K562 (cell line): ENCODE measurements at regions not wholly inside any gene's neighbourhood (a gene's known extent, or its start where the extent isn't known, plus 50 kb on each side); places are given as distances from the start of the nearest gene placed in this dataset.

Experiments used
- ATAC-seq: fragments of 200-7000 bp; cut with Tn5 transposase; 3 replicates; pipeline ENCODE4 v1.9.1; 2020; ENCODE audit warnings: moderate library complexity
- BruUV-seq: library from RNA; stranded (reverse); fragments of 400-500 nt; replicated peaks from 2 replicates; lab custom pipeline; 2021; lab: Mats Ljungman, UMichigan
- CTCF ChIA-PET: fragments of 300-600 bp; formaldehyde crosslinking; extraction: SDS; loops from one replicate; lab custom pipeline; 2021; ENCODE audit warnings: low intra/inter-chr PET ratio; lab: Yijun Ruan, JAX
- POLR2A ChIA-PET: fragments of 300-600, 350-650 bp; sonication (Branson Sonifier 250); formaldehyde crosslinking; extraction: SDS; loops from one replicate; lab custom pipeline; 2021; ENCODE audit warnings: antibody characterized with exemption, inconsistent platforms; lab: Yijun Ruan, JAX
- DNase-seq, 4 experiments: peaks; one replicate each; pipeline versions ENCODE4 v3.0.0 to v3.0.0-alpha.2; 2011 to 2018; ENCODE audit warnings: low spot score in 3 of 4, mixed read lengths in 3 of 4; ENCODE audit errors: extremely low read depth in 1 of 4
- FAIRE-seq: peaks from 2 replicates; lab custom pipeline; 2011; peaks lifted over from hg19 to GRCh38; lab: Jason Lieb, UNC
- H2AFZ ChIP-seq: 2 replicates; pipeline ENCODE4 v1.6.0; 2011; ENCODE audit warnings: low read depth, low read length, control low read depth, inconsistent platforms
- H3K27ac ChIP-seq: fragments of 200-600 bp; 3 replicates; pipeline ENCODE4 v1.8.0; 2011; ENCODE audit warnings: low read depth, mild to moderate bottlenecking, control low read depth, inconsistent platforms, low read length, moderate library complexity, mixed read lengths; ENCODE audit errors: extremely low read depth
- H3K27me3 ChIP-seq, 2 experiments: fragments of 300-600 bp in 1 of 2; 2 replicates in 1 of 2; 3 replicates in 1 of 2; pipeline versions ENCODE4 v1.6.0 to v1.8.0; 2011; ENCODE audit warnings: inconsistent platforms in 2 of 2, low read length in 2 of 2, mild to moderate bottlenecking in 1 of 2, mixed read lengths in 1 of 2, moderate library complexity in 1 of 2; ENCODE audit not compliant: control insufficient read depth in 2 of 2, insufficient read depth in 2 of 2
- H3K36me3 ChIP-seq: fragments of 300-600 bp; 3 replicates; pipeline ENCODE4 v1.8.0; 2011; ENCODE audit warnings: mild to moderate bottlenecking, low read length, inconsistent platforms; ENCODE audit not compliant: control insufficient read depth, insufficient read depth
- H3K4me1 ChIP-seq, 2 experiments: fragments of 200-600 bp in 1 of 2; replicated peaks in 1 of 2; 2 replicates in 1 of 2; 3 replicates in 1 of 2; pipeline versions ENCODE4 v1.5.1 to v1.8.0; 2011; ENCODE audit warnings: inconsistent platforms in 2 of 2, low read length in 2 of 2, mild to moderate bottlenecking in 1 of 2, mixed read lengths in 1 of 2, moderate library complexity in 1 of 2; ENCODE audit not compliant: control insufficient read depth in 2 of 2, insufficient read depth in 2 of 2
- H3K4me2 ChIP-seq: 2 replicates; pipeline ENCODE4 v1.6.1; 2011; ENCODE audit warnings: low read length, control low read depth, inconsistent platforms, mixed read lengths; ENCODE audit not compliant: insufficient read depth
- H3K4me3 ChIP-seq: fragments of 200-600 bp; sonication (generic), shearing (Covaris generic); 2 replicates; pipeline ENCODE4 v1.5.1; 2016; ENCODE audit warnings: control low read depth, inconsistent platforms
- H3K79me2 ChIP-seq: fragments of 200-600 bp; 3 replicates; pipeline ENCODE4 v1.8.0; 2011; ENCODE audit warnings: low read length, inconsistent platforms; ENCODE audit not compliant: control insufficient read depth, insufficient read depth
- H3K9ac ChIP-seq, 2 experiments: 2 replicates each; pipeline versions ENCODE4 v1.6.0 to v1.6.1; 2011; ENCODE audit warnings: low read depth in 2 of 2, low read length in 2 of 2, control low read depth in 1 of 2, inconsistent platforms in 1 of 2, mild to moderate bottlenecking in 1 of 2, mixed read lengths in 1 of 2; ENCODE audit not compliant: insufficient read depth in 1 of 2
- H3K9me1 ChIP-seq: one replicate; pipeline ENCODE4 v1.6.0; 2011; ENCODE audit warnings: inconsistent platforms, mild to moderate bottlenecking, low read length, moderate library complexity; ENCODE audit not compliant: control insufficient read depth, insufficient read depth
- H3K9me3 ChIP-seq: replicated peaks from 2 replicates; pipeline ENCODE4 v1.5.1; 2011; ENCODE audit warnings: low read depth, low read length, inconsistent platforms; ENCODE audit not compliant: control insufficient read depth, insufficient read depth
- H4K20me1 ChIP-seq: replicated peaks from 2 replicates; pipeline ENCODE4 v1.6.1; 2011; ENCODE audit warnings: low read length, inconsistent platforms, mixed read lengths; ENCODE audit not compliant: control insufficient read depth, insufficient read depth
- ELF2 ChIP-seq: fragments of 250-450 bp; sonication (Bioruptor Pico); IDR thresholded peaks from 2 replicates; pipeline ENCODE4 v1.5.0; 2021; ENCODE audit warnings: mild to moderate bottlenecking
- ILF3 ChIP-seq: fragments of 450-650 bp; IDR thresholded peaks from 2 replicates; pipeline ENCODE4 v1.6.1; 2018; ENCODE audit warnings: antibody characterized with exemption, mild to moderate bottlenecking, moderate library complexity, borderline replicate concordance
- RAD51 ChIP-seq: fragments of 450-650 bp; IDR thresholded peaks from 2 replicates; pipeline ENCODE4 v1.7.1; 2016; ENCODE audit warnings: low read depth, mild to moderate bottlenecking, borderline replicate concordance
- RBM14 ChIP-seq: fragments of 200-400 bp; formaldehyde crosslinking; IDR thresholded peaks from 2 replicates; pipeline ENCODE4 v1.6.1; 2018; ENCODE audit warnings: low read depth, mild to moderate bottlenecking, low read length, moderate library complexity, borderline replicate concordance; ENCODE audit not compliant: insufficient read depth
- SRSF1 ChIP-seq: fragments of 200-400 bp; formaldehyde crosslinking; IDR thresholded peaks from 2 replicates; pipeline ENCODE4 v1.6.1; 2017; ENCODE audit warnings: mild to moderate bottlenecking, low read depth, low read length, moderate library complexity
- SRSF7 ChIP-seq: fragments of 200-400 bp; formaldehyde crosslinking; optimal IDR thresholded peaks from 2 replicates; pipeline ENCODE3; 2017; ENCODE audit warnings: mild to moderate bottlenecking, low read depth, low read length
- ZNF354B ChIP-seq: fragments of 250-450 bp; sonication (Bioruptor Pico); IDR thresholded peaks from 2 replicates; pipeline ENCODE4 v1.4.0; 2020
- WGBS: fragments of 100-300 bp; shearing (Covaris generic); methylation state at CpG from one replicate; pipeline ENCODE4 v1.1.6; 2016; ENCODE audit warnings: low coverage, mixed read lengths; ENCODE audit not compliant: insufficient coverage; ENCODE audit errors: missing lambda C conversion rate; 5-methylcytosine and 5-hydroxymethylcytosine counted together
- in situ Hi-C: fragments of 300-500 bp; cut with MboI; formaldehyde crosslinking; loops from 4 replicates; pipeline ENCODE4 v1.15.0; 2018; ENCODE audit warnings: inconsistent platforms, mixed read lengths
- intact Hi-C: fragments of 100-400 bp; cut with micrococcal nuclease; formaldehyde crosslinking; loops from 2 replicates; pipeline ENCODE4 v1.14.2; 2022
- TF ChIP-seq, protein P1 (sequence below): fragments of 250-450 bp; sonication (Bioruptor Pico); IDR thresholded peaks from 2 replicates; pipeline ENCODE4 v1.4.0; 2020; ENCODE audit warnings: mild to moderate bottlenecking, moderate library complexity, borderline replicate concordance
- TF ChIP-seq, protein P2 (sequence below): fragments of 250-450 bp; sonication (Bioruptor Pico); IDR thresholded peaks from 2 replicates; pipeline ENCODE4 v1.4.0; 2020

DNA sequence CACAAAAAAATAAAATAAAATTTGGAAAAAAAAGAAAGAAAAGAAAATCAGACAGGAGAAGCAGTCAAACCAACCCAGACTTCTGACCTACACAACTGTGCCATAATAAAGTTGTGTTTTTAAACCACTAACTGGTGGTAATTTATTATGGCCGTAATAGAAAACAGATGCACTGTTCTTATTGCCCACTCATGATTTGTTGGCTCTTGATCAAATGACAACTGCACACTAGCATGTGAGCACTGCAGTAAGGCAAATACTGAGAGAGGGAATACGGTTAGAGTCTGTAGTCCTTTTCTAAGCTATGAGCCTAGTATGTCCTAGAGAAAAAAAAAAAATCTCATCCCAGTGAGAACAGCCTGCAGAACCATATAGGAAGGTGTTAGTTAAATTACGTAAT lies 61.2 kb upstream of the TNR start:
- H3K9me3 ChIP-seq = no peaks in the 10 kb centered on the region
- ChIA-PET POLR2A (no interaction called here), CTCF (no interaction called here)
- in situ Hi-C loops (no loop called here), intact Hi-C loops (no loop called here)
- H3K9ac ChIP-seq = no peak overlapping the region
- H3K9me1 ChIP-seq = no peaks in the 10 kb centered on the region
- no peak overlapping the region for H3K27ac ChIP-seq
- no peak for ATAC-seq
- no peak overlapping the region for H3K4me3 ChIP-seq
- no peak for FAIRE-seq
- no peaks in the 10 kb centered on the region for H4K20me1 ChIP-seq
- DNase-seq = no peak
- TF ChIP-seq ZNF354B (CRISPR knock-in tag) (no peak), SRSF7 (no peak), ELF2 (no peak), RBM14 (no peak), ILF3 (no peak), SRSF1 (no peak), RAD51 (no peak)
- TF ChIP-seq, protein P1, sequence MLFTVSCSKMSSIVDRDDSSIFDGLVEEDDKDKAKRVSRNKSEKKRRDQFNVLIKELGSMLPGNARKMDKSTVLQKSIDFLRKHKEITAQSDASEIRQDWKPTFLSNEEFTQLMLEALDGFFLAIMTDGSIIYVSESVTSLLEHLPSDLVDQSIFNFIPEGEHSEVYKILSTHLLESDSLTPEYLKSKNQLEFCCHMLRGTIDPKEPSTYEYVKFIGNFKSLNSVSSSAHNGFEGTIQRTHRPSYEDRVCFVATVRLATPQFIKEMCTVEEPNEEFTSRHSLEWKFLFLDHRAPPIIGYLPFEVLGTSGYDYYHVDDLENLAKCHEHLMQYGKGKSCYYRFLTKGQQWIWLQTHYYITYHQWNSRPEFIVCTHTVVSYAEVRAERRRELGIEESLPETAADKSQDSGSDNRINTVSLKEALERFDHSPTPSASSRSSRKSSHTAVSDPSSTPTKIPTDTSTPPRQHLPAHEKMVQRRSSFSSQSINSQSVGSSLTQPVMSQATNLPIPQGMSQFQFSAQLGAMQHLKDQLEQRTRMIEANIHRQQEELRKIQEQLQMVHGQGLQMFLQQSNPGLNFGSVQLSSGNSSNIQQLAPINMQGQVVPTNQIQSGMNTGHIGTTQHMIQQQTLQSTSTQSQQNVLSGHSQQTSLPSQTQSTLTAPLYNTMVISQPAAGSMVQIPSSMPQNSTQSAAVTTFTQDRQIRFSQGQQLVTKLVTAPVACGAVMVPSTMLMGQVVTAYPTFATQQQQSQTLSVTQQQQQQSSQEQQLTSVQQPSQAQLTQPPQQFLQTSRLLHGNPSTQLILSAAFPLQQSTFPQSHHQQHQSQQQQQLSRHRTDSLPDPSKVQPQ (CRISPR knock-in tag) = no peak
- TF ChIP-seq, protein P2, sequence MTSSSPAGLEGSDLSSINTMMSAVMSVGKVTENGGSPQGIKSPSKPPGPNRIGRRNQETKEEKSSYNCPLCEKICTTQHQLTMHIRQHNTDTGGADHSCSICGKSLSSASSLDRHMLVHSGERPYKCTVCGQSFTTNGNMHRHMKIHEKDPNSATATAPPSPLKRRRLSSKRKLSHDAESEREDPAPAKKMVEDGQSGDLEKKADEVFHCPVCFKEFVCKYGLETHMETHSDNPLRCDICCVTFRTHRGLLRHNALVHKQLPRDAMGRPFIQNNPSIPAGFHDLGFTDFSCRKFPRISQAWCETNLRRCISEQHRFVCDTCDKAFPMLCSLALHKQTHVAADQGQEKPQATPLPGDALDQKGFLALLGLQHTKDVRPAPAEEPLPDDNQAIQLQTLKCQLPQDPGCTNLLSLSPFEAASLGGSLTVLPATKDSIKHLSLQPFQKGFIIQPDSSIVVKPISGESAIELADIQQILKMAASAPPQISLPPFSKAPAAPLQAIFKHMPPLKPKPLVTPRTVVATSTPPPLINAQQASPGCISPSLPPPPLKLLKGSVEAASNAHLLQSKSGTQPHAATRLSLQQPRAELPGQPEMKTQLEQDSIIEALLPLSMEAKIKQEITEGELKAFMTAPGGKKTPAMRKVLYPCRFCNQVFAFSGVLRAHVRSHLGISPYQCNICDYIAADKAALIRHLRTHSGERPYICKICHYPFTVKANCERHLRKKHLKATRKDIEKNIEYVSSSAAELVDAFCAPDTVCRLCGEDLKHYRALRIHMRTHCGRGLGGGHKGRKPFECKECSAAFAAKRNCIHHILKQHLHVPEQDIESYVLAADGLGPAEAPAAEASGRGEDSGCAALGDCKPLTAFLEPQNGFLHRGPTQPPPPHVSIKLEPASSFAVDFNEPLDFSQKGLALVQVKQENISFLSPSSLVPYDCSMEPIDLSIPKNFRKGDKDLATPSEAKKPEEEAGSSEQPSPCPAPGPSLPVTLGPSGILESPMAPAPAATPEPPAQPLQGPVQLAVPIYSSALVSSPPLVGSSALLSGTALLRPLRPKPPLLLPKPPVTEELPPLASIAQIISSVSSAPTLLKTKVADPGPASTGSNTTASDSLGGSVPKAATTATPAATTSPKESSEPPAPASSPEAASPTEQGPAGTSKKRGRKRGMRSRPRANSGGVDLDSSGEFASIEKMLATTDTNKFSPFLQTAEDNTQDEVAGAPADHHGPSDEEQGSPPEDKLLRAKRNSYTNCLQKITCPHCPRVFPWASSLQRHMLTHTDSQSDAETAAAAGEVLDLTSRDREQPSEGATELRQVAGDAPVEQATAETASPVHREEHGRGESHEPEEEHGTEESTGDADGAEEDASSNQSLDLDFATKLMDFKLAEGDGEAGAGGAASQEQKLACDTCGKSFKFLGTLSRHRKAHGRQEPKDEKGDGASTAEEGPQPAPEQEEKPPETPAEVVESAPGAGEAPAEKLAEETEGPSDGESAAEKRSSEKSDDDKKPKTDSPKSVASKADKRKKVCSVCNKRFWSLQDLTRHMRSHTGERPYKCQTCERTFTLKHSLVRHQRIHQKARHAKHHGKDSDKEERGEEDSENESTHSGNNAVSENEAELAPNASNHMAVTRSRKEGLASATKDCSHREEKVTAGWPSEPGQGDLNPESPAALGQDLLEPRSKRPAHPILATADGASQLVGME (CRISPR knock-in tag) = no peak
- H3K27me3 ChIP-seq = peaks cover 20 to 21% of the 10 kb centered on the region in 2 experiments
- H2AFZ ChIP-seq = no peak overlapping the region
- H3K79me2 ChIP-seq = no peaks in the 10 kb centered on the region
- H3K4me1 ChIP-seq = no peaks in the 10 kb centered on the region; a peak in 1 of 5 replicates
- BruUV-seq = no TSS peak
- 0% methylated on average over 3 of the region's 3 CpGs for WGBS
- H3K36me3 ChIP-seq = no peaks in the 10 kb centered on the region
- H3K4me2 ChIP-seq = no peak overlapping the region
